OCI-LY1 (cell line): ENCODE measurements at regions not wholly inside any gene's neighbourhood (a gene's known extent, or its start where the extent isn't known, plus 50 kb on each side); places are given as distances from the start of the nearest gene placed in this dataset.

ENCODE experiments used
- H2AFZ ChIP-seq: fragments of 200-600 bp; sonication (generic), shearing (Covaris generic); 2 replicates; pipeline ENCODE4 v1.6.0; 2014; ENCODE audit warnings: antibody characterized with exemption, mild to moderate bottlenecking, low read length
- H3F3A ChIP-seq: fragments of 200-600 bp; sonication (generic), shearing (Covaris generic); 2 replicates; pipeline ENCODE4 v1.6.0; 2014; ENCODE audit warnings: mild to moderate bottlenecking, antibody characterized with exemption, low read length, moderate library complexity; ENCODE audit not compliant: insufficient read depth
- H3K27ac ChIP-seq: fragments of 200-600 bp; sonication (generic); 2 replicates; pipeline ENCODE4 v1.5.1; 2014; ENCODE audit warnings: low read length, mixed run types, mild to moderate bottlenecking, low read depth; ENCODE audit not compliant: poor library complexity, severe bottlenecking
- H3K27me3 ChIP-seq: fragments of 200-600 bp; sonication (generic); 2 replicates; pipeline ENCODE4 v1.6.0; 2014; ENCODE audit warnings: antibody characterized with exemption, mild to moderate bottlenecking, low read length, moderate library complexity; ENCODE audit not compliant: insufficient read depth
- H3K36me3 ChIP-seq: fragments of 200-600 bp; sonication (generic); 2 replicates; pipeline ENCODE4 v1.6.1; 2014; ENCODE audit warnings: mild to moderate bottlenecking, antibody characterized with exemption, low read length, moderate library complexity, mixed read lengths; ENCODE audit not compliant: insufficient read depth
- H3K4me1 ChIP-seq: fragments of 200-600 bp; sonication (generic); 2 replicates; pipeline ENCODE4 v1.5.1; 2014; ENCODE audit warnings: mild to moderate bottlenecking, low read length, moderate library complexity; ENCODE audit not compliant: insufficient read depth, severe bottlenecking
- H3K4me2 ChIP-seq: fragments of 200-600 bp; sonication (generic), shearing (Covaris generic); 2 replicates; pipeline ENCODE4 v1.6.1; 2014; ENCODE audit warnings: low read length
- H3K4me3 ChIP-seq: fragments of 200-600 bp; sonication (generic); 2 replicates; pipeline ENCODE4 v1.5.1; 2014; ENCODE audit warnings: low read length, low read depth, mild to moderate bottlenecking, mixed read lengths; ENCODE audit not compliant: poor library complexity, severe bottlenecking
- H3K79me2 ChIP-seq: fragments of 200-600 bp; shearing (Covaris generic); 2 replicates; pipeline ENCODE4 v1.6.1; 2016; ENCODE audit warnings: mixed run types, low read length, mixed read lengths; ENCODE audit not compliant: insufficient read depth
- H3K9ac ChIP-seq: fragments of 200-600 bp; sonication (generic), shearing (Covaris generic); 2 replicates; pipeline ENCODE4 v1.6.1; 2014; ENCODE audit warnings: mild to moderate bottlenecking, low read length, mixed read lengths
- H3K9me2 ChIP-seq: fragments of 200-600 bp; sonication (generic), shearing (Covaris generic); 2 replicates; pipeline ENCODE4 v1.6.1; 2014; ENCODE audit warnings: low read depth, mild to moderate bottlenecking, low read length, mixed read lengths
- H3K9me3 ChIP-seq: fragments of 200-600 bp; shearing (Covaris generic); 2 replicates; pipeline ENCODE4 v1.6.1; 2014; ENCODE audit warnings: low read length, mixed read lengths
- H4K20me1 ChIP-seq: fragments of 200-600 bp; sonication (generic), shearing (Covaris generic); 2 replicates; pipeline ENCODE4 v1.6.0; 2016; ENCODE audit warnings: mild to moderate bottlenecking, low read length; ENCODE audit not compliant: insufficient read depth
- EZH2 ChIP-seq: fragments of 200-600 bp; sonication (generic), shearing (Covaris generic); IDR thresholded peaks from 2 replicates; pipeline ENCODE4 v1.8.0; 2017; ENCODE audit warnings: borderline replicate concordance, mixed run types, mild to moderate bottlenecking, antibody characterized with exemption, low read length, moderate library complexity, mixed read lengths
- TF ChIP-seq, protein P1 (sequence below): fragments of 200-600 bp; sonication (generic), shearing (Covaris generic); IDR thresholded peaks from 2 replicates; pipeline ENCODE4 v1.5.1; 2017; ENCODE audit warnings: mild to moderate bottlenecking, antibody characterized with exemption, low read length, moderate library complexity, mixed read lengths

- H3K36me3 ChIP-seq: no peaks in the 10 kb centered on the region
- H3K9ac ChIP-seq: no peak overlapping the region
- no peaks in the 10 kb centered on the region for H3K79me2 ChIP-seq
- H4K20me1 ChIP-seq: no peaks in the 10 kb centered on the region
- H3F3A ChIP-seq: no peaks in the 10 kb centered on the region
- H3K9me3 ChIP-seq: no peaks in the 10 kb centered on the region
- no peaks in the 10 kb centered on the region for H3K9me2 ChIP-seq
- no peak overlapping the region for H3K4me2 ChIP-seq
- no peaks in the 10 kb centered on the region for H3K27me3 ChIP-seq
- no peak for TF ChIP-seq EZH2
- TF ChIP-seq, protein P1, sequence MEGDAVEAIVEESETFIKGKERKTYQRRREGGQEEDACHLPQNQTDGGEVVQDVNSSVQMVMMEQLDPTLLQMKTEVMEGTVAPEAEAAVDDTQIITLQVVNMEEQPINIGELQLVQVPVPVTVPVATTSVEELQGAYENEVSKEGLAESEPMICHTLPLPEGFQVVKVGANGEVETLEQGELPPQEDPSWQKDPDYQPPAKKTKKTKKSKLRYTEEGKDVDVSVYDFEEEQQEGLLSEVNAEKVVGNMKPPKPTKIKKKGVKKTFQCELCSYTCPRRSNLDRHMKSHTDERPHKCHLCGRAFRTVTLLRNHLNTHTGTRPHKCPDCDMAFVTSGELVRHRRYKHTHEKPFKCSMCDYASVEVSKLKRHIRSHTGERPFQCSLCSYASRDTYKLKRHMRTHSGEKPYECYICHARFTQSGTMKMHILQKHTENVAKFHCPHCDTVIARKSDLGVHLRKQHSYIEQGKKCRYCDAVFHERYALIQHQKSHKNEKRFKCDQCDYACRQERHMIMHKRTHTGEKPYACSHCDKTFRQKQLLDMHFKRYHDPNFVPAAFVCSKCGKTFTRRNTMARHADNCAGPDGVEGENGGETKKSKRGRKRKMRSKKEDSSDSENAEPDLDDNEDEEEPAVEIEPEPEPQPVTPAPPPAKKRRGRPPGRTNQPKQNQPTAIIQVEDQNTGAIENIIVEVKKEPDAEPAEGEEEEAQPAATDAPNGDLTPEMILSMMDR: no peak
- no peak overlapping the region for H2AFZ ChIP-seq
- no peak overlapping the region for H3K27ac ChIP-seq
- no peak overlapping the region for H3K4me3 ChIP-seq
- no peaks in the 10 kb centered on the region for H3K4me1 ChIP-seq
These were observed 599.6 kb downstream of the TMEM114 start for GRCh38 chr16:7990626-7991260.

GRCh38 chr16:7983676-7984075 is 606.6 kb downstream of the TMEM114 start:
- Histone ChIP-seq H3K9me2 (no peaks in the 10 kb centered on the region), H3F3A (no peaks in the 10 kb centered on the region), H3K4me1 (no peaks in the 10 kb centered on the region), H3K79me2 (no peaks in the 10 kb centered on the region), H3K9me3 (no peaks in the 10 kb centered on the region), H3K4me3 (no peak overlapping the region), H3K36me3 (no peaks in the 10 kb centered on the region), H4K20me1 (no peaks in the 10 kb centered on the region), H2AFZ (no peak overlapping the region), H3K27me3 (no peaks in the 10 kb centered on the region), H3K27ac (no peak overlapping the region), H3K4me2 (no peak overlapping the region), H3K9ac (no peak overlapping the region)
- TF ChIP-seq EZH2: no peak
- TF ChIP-seq, protein P1: no peak

DNA sequence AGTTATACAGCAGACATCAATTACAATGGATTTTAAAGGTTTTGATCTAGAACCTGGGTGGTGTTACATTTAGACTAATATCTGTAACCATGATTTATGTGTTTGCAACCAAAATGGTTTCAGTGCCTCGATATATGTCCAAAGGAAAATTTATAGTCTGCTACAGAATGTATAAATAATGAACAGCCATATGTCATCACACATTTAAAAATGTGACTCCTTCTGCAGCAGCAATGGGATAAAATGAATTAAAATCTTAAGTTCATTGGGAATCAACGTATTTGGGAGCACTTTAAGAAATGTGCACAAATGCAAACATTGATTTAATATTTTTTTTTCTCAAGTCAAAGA is 610.2 kb downstream of the TMEM114 start:
- Histone ChIP-seq H3K9ac (no peak overlapping the region), H3K9me3 (no peaks in the 10 kb centered on the region), H3K27me3 (no peaks in the 10 kb centered on the region), H2AFZ (no peak overlapping the region), H3K4me1 (no peaks in the 10 kb centered on the region), H3K4me2 (no peak overlapping the region), H3K9me2 (no peaks in the 10 kb centered on the region), H4K20me1 (no peaks in the 10 kb centered on the region), H3K36me3 (no peaks in the 10 kb centered on the region), H3K4me3 (no peak overlapping the region), H3K79me2 (no peaks in the 10 kb centered on the region), H3K27ac (no peak overlapping the region), H3F3A (no peaks in the 10 kb centered on the region)
- TF ChIP-seq, protein P1: no peak
